PFSK-1 (cell line): ENCODE measurements at regions not wholly inside any gene's neighbourhood (a gene's known extent, or its start where the extent isn't known, plus 50 kb on each side); places are given as distances from the start of the nearest gene placed in this dataset.

Experiments used
- FOXP2 ChIP-seq: optimal IDR thresholded peaks from 2 replicates; pipeline ENCODE3; 2011; ENCODE audit warnings: borderline replicate concordance, control low read depth, inconsistent platforms; ENCODE audit not compliant: insufficient read depth; ENCODE audit errors: extremely low read length, extremely low read depth
- POLR2AphosphoS5 ChIP-seq: IDR thresholded peaks from 2 replicates; pipeline ENCODE4 v1.6.1; 2012; ENCODE audit warnings: low read depth, mild to moderate bottlenecking, control low read depth, low read length, moderate library complexity
- SIN3A ChIP-seq: IDR thresholded peaks from 2 replicates; pipeline ENCODE4 v1.6.1; 2012; ENCODE audit warnings: mild to moderate bottlenecking, low read length, moderate library complexity, borderline replicate concordance; ENCODE audit not compliant: insufficient read depth
- TAF1 ChIP-seq: IDR thresholded peaks from 2 replicates; pipeline ENCODE4 v1.6.1; 2012; ENCODE audit warnings: low read length, control low read depth, borderline replicate concordance; ENCODE audit not compliant: insufficient read depth

- TF ChIP-seq SIN3A, result no peak
- TF ChIP-seq POLR2AphosphoS5, result no peak
- no peak for TF ChIP-seq FOXP2
- no peak for TF ChIP-seq TAF1
Observed at GRCh38 chr12:25372002-25372401, 121.3 kb upstream of the KRAS start.
